ENCODE measurements at regions not wholly inside any gene's neighbourhood (a gene's known extent, or its start where the extent isn't known, plus 50 kb on each side); places are given as distances from the start of the nearest gene placed in this dataset.

- TF ChIP-seq, protein P1, sequence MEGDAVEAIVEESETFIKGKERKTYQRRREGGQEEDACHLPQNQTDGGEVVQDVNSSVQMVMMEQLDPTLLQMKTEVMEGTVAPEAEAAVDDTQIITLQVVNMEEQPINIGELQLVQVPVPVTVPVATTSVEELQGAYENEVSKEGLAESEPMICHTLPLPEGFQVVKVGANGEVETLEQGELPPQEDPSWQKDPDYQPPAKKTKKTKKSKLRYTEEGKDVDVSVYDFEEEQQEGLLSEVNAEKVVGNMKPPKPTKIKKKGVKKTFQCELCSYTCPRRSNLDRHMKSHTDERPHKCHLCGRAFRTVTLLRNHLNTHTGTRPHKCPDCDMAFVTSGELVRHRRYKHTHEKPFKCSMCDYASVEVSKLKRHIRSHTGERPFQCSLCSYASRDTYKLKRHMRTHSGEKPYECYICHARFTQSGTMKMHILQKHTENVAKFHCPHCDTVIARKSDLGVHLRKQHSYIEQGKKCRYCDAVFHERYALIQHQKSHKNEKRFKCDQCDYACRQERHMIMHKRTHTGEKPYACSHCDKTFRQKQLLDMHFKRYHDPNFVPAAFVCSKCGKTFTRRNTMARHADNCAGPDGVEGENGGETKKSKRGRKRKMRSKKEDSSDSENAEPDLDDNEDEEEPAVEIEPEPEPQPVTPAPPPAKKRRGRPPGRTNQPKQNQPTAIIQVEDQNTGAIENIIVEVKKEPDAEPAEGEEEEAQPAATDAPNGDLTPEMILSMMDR (IDR thresholded peaks at IDR 0.05 in 8 of 11, conservative IDR thresholded peaks at IDR 0.05 in 3 of 11) = no peak
- TF ChIP-seq POLR2A (IDR thresholded peaks at IDR 0.05) = no peak
- TF ChIP-seq POLR2AphosphoS5 (IDR thresholded peaks at IDR 0.05) = no peak
Measured at GRCh38 chr6:74939721-74940620, 265.9 kb downstream of the COL12A1 start.
